SK-N-DZ (cell line): ENCODE measurements at regions not wholly inside any gene's neighbourhood (a gene's known extent, or its start where the extent isn't known, plus 50 kb on each side); places are given as distances from the start of the nearest gene placed in this dataset.
A peak's percentile ranks its signal among the peaks of the same experiment; 100 is the strongest.
"Not testable (repeated sequence)": the region's sequence is repeated elsewhere in the genome, so short reads cannot be mapped to it uniquely, and the experiment has no call there.

Experiments used
- DNase-seq: peaks from one replicate; pipeline ENCODE4 v3.0.0-alpha.2; 2015; ENCODE audit warnings: low spot score

- DNase-seq = not testable (repeated sequence)
These were observed 99.5 kb upstream of the TCF21 start for GRCh38 chr6:133789449-133789848.

DNA sequence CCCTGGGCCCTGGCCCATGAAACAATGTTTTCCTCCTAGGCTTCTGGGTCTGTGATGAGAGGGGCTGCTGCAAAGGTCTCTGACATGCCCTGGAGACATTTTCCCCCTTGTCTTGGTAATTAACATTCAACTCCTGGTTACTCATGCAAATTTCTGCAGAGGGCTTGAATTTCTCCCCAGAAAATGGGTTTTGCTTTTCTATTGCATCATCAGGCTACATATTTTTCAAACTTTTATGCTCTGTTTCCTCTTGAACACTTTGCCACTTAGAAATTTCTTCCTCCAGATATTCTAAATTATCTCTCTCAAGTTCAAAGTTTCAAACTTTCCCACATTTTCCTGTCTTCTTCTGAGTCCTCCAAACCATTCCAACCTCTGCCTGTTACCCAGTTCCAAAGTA is 98.2 kb upstream of the TCF21 start:
- DNase-seq = not testable (repeated sequence)

DNA sequence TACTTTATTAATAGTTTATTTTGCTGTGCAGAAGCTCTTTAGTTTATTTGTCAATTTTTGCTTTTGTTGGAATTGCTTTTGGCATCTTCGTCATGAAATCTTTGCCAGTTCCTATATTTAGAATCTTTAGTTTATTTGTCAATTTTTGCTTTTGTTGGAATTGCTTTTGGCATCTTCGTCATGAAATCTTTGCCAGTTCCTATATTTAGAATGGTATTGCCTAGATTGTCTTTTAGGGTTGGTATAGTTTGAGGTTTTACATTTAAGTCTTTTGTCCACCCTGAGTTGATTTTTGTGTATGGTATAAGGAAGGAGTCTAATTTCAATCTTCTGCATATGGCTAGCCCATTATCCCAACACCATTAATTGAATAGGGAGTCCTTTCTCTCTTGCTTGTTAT is 93.9 kb upstream of the TCF21 start:
- not testable (repeated sequence) for DNase-seq

DNA sequence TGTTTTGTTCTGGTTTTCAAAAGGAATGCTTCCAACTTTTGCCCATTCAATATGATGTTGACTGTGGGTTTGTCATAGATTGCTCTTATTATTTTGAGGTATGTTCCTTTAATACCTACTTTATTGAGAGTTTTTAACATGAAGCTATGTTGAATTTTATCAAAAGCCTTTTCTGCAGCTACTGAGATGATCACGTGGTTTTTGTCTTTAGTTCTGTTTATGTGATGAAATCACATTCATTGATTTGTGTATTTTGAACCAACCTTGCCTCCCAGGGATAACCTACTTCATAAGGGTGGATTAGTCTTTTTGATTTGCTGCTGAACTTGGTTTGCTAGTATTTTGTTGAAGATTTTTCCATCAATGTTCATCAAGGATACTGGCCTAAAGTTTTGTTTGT is 92.7 kb upstream of the TCF21 start:
- no peak for DNase-seq

DNA sequence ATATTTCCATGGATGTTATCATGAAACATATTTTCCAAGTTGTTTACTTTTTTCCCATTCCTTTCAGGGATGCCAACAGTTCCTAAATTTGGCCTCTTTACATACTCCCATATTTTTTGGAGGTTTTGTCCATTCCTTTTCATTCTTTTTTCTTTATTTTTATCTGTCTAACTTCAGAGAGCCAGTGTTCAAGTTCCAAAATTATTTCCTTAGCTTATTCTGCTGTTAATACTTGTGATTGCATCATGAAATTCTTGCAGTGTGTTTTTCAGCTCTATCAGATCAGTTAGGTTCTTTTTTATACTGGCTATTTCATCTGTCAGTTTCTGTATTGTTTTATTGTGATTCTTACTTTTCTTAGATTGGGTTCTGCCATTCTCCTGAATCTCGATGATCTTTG is 89.9 kb upstream of the TCF21 start:
- no peak for DNase-seq

DNA sequence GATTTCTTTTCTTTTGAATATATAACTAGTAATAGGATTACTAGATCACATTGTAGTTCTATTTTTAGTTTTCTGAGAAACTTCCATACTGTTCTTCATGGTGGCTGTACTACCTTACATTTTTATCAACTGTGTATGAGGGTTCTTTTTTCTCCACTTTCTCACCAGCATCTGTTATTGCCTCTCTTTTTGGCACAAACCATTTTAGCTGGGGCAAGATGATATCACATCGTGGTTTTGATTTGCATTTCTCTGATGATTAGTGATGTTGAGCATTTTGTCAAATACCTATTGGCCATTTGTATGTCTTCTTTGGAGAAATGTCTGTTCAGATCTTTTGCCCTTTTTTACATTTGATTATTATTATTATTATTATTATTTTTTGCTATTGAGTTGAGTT is 86.1 kb upstream of the TCF21 start:
- DNase-seq = no peak

DNA sequence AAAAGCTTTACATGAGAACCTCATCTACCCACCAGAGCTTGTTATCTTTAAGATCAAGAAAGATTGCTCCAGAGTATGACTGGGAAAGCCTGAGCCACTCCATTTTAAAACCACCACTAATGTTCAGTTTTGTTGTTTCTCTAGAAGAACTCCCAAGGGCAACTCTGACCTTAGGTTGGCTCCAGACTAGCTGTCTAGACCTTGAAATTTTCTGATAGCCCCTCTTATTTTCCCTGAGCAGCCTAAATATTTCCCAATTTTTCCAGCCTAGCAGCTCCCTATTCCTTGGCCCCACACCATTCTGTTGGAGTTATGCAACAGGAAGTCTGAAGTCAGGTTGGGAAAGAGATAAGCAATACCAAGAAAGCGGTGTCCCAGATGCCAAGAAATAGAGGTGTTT is 84.6 kb upstream of the TCF21 start:
- DNase-seq = no peak

DNA sequence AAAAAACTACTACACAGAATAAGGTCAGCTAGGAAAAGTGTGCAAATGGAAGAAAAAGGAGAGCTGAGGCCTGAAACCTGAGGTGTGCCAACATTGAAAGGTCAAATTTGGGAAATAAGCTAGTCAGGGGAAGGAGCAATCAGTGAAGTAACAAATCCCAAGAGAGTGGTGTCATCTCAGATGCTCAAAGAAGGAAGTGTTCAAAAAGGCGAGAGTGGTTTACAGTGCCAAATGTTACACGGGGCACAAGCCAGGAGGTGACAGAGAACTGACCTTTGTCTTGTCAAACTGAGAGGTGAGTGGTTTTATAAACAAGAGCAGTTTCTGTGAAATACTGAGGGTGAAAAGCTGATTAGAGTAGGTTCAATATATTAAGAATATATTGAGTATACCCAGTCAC is 83.0 kb upstream of the TCF21 start:
- DNase-seq = no peak

DNA sequence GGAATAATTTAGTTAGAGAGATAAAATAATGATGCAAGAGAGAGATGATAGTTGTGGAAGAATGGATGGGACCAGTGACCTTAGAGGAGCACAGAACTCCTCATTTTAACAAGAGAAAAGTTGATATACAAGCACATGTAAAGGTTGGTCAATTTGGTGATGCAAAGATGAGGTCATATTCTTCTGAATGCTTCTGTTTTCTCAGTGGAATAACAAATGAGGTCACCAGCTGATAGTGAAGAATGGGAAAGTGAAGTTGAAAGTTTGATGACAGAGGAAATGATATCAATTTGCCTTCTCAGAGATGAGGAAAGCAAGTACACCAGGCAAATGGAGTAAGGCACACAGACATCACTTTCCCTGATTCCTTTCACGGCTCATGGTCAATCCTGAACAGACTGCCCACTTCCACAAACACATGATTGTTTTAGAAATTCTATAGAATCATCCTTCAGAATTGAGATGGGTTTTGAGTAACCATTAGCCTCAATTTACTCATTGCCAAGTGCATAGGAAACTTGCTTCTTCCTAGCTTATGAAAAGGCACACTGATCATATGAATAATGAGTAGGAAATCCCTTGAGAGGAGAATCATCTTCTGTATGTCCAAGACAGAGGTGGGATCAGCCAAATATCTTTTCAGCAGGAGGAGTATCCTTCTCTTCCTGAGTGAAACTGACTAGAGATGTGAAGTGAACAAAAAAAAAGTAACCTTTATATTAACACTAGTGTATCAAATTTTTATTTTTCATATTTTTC is 82.4 kb upstream of the TCF21 start:
- no peak for DNase-seq

DNA sequence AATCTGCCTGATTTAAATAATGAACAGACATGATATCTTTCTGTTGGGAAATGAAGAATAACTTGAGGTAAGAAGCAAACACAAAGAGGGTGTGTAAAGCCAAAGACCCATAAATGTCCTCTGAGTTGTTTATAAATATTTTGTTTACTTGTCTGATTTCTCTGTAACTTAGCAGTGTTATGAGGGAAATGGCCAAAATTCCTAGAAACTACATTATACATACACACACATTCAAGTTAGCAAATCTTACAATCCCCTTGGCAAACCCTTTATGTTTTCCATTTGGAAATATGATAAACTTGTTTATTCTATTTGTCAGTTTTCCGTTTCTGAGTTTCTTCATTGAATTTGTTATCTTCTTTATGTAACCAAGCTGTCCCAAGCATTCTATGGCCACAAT is 81.4 kb upstream of the TCF21 start:
- no peak for DNase-seq

- DNase-seq = no peak
These were observed 79.5 kb upstream of the TCF21 start for GRCh38 chr6:133809406-133809805.

DNA sequence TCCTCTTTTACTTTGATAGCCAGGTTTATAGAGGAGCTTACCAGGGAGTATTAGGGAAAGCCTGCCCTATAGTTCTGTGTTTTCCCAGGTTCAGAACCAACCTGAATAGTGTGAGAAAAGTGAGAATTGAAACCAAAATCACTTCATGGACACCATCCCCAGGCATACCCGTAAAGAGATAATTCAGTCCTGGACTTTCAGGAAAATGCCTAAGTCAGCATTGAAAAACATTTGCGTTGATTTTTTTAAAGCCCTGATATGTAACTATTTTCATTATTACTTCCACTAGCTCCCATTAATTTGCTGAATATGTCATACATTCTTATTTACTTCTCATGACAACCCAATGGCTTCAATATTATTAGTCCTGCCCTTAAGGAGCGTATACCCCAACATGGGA is 77.4 kb upstream of the TCF21 start:
- DNase-seq = no peak

GRCh38 chr6:133812446-133812845 is 76.5 kb upstream of the TCF21 start:
- not testable (repeated sequence) for DNase-seq

DNA sequence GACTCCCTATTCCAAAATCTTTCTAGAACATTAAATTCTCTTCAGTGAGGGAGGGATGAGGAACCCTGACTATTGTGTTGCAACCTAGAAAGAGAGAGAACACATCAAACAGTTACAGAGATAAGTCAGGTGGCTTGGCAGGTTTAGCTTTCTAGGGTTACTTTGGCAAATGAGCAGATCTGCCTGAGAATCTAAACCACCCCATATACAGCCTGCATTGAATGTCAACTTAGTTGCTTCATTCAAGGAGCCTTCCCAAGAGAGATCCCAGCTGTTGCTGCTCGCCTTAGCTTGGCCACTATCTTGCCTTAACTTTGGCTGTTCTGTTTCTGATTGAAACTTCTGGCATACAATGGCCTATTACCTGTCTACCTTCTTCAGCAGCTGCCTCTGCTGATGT is 74.7 kb upstream of the TCF21 start:
- no peak for DNase-seq

- no peak for DNase-seq
These were observed 74.1 kb upstream of the TCF21 start for GRCh38 chr6:133814797-133815196.

DNA sequence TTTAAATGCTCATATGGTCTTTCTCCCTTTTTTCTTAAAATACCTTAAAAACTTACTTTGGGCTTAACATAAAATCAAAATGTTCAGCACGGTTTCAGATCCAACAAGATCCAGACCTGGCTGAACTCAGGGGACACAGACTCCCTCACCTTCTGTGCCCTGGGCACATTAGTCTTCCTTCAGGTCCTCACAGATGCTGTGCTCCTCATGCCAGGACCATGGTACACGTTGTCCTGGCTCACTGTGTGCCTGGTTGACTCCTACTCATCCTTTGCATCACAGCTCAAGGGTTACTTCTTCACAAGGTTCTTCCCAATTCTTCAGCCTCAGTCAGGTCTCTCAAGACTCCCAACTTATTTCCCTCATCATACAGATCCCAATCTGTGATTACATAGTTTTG is 73.6 kb upstream of the TCF21 start:
- DNase-seq = no peak

DNA sequence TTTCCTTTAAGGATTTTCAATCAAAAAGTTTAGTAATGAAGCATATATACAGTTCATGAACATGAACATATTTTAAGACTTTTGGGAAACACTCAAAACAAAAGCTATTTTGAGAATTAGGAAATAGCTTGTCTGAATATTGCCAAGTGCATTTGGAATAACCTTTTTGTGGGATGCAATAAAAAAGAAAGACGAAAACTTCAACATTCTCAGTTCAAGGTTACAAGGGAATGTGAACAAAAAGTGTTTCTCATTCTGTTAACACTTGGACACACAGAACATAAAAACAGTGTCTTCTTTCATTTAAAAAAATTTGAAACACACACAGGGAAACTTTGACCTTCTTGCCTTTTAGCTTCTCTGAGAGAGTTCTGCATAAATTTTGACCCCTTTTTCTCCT is 72.7 kb upstream of the TCF21 start:
- no peak for DNase-seq

GRCh38 chr6:133817460-133818047 is 71.4 kb upstream of the TCF21 start:
- DNase-seq = peak; percentile 19

DNA sequence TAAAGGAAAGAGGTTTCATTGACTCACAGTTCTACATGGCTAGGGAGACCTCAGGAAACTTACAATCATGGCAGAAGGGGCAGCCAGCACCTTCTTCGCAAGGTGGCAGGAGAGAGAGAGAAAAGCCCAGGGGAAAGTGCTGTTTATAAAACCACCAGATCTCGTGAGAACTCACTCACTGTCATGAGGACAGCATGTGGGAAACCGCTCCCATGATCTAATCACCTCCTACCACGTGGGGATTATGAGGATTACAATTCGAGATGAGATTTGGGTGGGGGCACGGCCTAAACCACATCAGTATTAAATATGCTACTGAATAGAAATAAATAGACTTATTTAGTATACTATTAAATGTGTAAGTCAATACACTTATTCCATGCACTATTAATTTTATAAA is 70.6 kb upstream of the TCF21 start:
- no peak for DNase-seq

DNA sequence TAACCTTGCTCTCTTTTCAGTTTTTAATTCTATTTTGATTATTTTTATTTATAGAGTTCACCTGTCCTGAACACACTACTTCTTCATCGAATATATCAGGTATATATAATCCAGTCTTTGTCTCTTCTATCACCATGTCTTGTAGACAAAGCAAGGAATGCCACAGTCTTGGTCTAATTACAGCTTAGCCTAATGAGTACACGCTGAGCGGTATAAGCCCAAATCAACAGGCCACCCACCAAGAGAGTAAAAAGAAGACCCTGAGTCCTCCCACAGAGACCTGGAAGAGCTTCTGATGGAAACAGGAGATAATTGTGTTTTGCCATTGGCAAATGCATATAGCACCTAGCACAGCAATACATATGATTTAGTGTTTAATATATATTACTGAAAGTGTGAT is 68.7 kb upstream of the TCF21 start:
- DNase-seq = no peak

GRCh38 chr6:133827766-133828165 is 61.1 kb upstream of the TCF21 start:
- DNase-seq = no peak

DNA sequence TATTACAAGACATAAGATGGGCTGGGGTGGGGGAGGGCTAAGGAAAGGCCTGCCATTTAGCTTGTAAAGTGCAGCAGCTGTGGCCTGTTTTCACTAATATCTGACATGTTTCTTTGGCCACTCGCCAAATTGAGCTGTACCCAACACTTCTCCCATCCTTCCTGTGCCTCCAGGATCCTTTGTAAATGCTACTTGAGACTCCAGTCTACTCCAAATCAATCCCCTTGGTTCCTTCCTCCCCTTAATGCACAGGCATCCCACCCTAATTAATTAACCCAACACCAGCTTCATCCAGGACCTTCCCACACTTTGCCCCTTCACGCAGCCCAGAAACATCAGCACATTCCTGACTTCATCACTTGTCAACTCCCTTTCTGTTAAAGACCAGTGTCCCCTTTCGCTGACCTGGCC is 55.0 kb upstream of the TCF21 start:
- DNase-seq = no peak

DNA sequence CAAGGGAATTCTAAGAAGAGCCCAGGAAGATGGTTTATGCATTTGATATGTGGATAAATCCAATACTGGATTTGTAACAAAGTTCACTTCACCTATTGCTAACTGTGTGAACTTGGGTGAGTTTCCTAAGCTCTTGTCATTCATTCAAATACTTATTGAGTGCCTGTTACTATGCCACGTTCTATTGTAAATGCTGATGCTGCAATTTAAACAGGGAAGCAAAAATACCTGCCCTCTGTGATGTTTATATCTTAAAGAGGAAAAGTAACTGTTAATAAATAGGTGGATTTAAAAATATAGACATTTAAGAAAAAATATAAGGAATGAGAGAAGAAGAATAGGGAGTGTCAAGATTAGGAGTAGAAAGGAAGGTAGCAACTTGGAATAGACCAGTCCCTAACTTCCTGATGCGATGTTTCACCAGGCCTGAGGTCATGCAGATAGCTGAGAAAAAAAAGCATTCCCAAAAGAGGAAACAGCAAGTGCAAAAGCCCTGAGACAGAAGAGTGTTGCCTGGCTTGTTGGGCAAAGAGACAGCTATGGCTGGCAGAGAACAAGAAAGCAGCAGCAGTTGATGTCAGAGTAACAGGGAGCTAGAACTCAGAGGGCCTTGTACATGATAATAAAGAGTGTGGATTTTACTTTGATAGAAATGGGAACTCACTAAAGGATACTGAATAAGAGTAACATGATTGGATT is 54.3 kb upstream of the TCF21 start:
- DNase-seq = no peak
